HG03520 (cell line): ENCODE measurements at regions not wholly inside any gene's neighbourhood (a gene's known extent, or its start where the extent isn't known, plus 50 kb on each side); places are given as distances from the start of the nearest gene placed in this dataset.

Experiments
- ATAC-seq: cut with Tn5 transposase; IDR thresholded peaks from one replicate; pipeline ENCODE4 v1.9.1; 2021; ENCODE audit warnings: mild to moderate bottlenecking, moderate library complexity; ENCODE audit not compliant: unreplicated experiment

DNA sequence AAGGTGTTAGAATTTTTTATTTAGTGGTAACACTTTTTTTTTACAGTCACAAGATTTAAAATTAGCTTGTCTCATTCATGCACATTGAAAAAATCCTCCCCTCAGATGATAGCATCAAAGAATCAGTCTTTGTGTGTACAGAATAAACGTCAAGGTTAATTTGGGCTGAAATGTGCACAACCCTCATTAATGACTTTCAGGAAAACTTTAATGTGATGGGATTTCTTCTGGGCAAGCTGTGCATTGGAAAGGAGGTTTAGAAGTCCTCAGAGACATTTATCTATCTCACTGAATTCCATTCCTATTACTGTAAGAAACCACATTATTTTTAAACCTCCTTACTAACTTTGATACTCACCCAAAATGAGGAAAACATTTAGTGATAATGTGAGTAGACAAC is 88.2 kb upstream of the TECRL start:
- ATAC-seq, result no peak

DNA sequence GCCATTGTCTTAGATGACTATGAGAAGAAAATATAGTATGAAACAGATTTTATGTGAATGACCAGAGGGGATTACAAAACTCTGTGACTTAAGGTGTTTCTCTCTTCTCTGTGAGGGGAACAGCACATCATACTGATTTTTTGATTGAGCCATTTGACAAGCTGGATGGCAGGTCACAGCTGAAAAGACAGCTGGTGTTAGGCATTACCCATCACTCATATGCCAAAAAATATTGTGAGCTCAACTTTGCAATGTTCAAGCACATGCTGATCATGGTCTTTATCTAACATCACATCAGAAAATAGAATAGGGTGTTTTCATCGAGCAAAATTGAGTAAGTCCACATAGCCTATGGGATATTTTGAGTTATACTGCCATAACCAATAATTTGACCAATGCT is 86.7 kb upstream of the TECRL start:
- no peak for ATAC-seq

DNA sequence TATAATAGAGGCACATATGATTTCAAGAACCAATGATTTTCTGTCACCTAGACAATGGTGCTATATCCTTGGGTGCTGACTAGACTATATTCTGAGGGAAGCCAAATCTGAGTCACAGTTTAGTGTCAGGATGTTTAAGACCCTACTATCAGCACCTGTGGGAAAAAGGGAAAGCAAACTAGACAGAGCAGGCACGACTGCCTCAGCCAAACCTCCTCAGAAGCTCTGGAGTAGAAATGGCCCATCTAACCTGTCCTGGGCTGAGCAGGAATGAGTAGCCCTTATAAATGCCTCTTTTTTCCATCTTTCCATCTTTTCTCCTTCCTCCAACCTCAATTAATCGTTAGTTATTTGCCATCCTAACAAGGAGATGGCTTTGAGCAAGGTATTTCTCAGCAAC is 80.4 kb upstream of the TECRL start:
- ATAC-seq, result no peak

DNA sequence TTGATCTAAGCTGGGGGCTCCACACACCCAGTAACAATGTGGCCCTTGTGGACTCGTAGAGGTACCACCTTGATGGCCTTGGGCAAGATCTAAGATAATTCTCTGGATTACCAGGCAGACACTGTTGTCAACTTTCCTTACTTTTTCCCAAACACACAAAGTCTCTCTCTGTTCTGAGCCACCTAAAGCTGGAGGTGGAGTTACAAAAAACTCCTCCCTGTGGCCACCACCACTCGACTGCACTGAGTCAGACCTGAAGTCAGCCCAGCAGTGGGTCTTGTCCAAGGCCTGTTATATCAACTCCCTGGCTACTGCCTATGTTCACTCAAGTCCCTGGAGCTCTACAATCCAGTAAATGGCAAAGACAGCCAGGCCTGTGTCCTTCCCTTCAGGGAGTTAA is 70.1 kb upstream of the TECRL start:
- ATAC-seq, result no peak

DNA sequence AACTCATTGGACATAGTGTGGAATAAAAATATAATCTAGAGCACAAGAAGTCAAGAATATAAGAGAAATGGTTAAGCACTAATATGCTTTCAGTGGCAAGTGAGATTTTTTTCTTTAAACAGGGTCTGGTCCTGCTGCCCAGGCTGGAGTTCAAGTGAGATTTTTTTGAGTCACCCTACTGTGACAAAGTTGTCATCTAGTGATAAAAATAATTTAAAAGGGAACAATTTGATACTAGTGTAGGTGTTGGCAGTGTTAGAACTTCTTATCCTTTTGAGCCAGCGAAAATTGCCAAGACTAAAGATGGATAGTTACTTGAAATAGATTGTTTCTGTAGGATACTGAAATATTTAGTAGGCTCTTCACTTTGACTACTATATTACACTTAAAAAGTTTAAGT is 67.9 kb upstream of the TECRL start:
- no peak for ATAC-seq

DNA sequence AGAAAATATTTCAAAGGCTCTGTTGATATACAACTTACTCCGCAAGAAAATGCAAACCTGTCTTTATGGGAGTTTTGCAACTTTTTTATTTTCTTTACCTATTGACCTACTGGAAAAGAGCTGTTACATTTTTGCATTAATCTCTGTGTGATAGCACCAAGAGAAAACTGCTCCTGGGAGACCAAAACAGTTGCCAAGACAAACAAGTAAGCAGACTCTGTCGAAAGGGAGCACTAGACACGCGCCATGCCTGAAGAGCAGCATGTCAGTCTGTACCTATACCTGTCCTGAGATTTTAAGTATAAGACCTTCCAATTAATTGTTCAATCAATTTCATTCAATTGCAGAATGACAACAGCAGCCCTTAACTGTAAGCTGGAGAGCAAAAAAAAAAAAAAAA is 56.0 kb upstream of the TECRL start:
- no peak for ATAC-seq

DNA sequence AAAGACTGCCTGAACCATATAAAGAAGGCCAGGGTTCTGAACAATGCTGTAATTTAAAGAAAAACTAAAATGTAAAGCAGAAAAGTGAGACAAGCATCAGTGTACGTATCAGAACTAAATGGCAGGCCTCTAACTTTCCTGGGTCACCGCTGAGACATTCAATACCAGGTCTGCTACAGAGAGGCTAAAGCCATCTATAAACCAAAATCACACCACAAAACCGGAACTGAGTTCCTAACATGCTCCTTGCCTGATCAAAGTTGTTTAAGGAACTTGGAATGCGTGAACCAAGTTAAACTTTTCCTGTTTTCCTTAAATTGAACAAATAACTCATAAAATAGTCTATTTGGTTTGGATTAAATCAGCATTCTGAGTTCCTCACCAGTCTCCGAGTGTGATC is 55.3 kb upstream of the TECRL start:
- ATAC-seq, result no peak
